GM18520 (cell line): ENCODE measurements at regions not wholly inside any gene's neighbourhood (a gene's known extent, or its start where the extent isn't known, plus 50 kb on each side); places are given as distances from the start of the nearest gene placed in this dataset.

Source experiments
- ATAC-seq: cut with Tn5 transposase; IDR thresholded peaks from one replicate; pipeline ENCODE4 v1.9.1; 2021; ENCODE audit not compliant: unreplicated experiment

DNA sequence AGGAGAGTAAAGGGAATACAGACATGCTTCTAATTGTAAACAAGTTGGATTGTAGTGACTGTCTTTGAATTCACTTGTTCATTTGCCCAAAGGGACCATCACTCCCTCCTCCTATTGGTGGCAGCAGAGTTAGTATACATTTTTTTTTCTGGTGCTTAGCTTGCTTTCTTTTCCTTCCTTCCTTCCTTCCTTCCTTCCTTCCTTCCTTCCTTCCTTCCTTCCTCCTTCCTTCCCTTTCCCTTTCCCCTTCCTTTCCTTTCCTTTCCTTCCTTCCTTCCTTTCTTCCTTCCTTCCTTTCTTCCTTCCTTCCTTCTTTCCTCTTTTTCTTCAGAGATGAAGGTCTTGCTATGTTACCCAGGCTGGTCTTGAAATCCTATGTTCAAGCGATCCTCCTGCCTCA is 94.8 kb upstream of the ATP6AP2 start:
- no peak for ATAC-seq

DNA sequence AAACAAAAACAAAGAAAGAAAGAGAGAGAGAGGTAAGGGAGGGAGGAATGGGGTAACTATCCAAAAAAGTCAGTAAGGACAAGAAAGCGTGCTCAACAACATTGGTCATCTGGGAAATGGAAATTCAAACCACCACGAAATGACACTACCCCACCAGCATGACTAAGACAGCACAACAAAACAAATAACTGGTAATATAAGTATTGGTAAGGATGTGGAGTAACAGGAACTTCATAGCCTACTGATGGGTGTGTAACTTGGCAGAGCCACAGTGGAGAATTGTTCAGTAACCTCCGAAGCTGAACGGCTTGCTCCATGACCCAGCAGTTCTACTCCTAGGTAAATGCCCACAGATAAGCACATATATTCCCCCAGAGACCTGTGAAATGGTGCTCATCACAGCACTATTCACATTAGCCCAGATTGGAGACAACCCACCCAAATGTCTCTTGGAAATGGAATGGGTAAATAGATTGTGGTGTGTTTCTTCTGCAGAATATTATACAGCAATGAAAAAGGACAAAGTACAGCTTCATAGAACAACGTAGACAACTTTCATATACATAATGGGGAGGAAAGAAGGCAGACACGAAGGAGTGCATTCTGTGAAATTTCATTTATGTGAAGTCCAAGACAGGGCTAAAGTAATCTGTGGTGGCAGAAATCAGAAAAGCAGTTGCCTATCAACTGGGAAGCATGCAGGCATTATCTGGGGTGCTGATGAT is 95.5 kb upstream of the ATP6AP2 start:
- ATAC-seq, result no peak

DNA sequence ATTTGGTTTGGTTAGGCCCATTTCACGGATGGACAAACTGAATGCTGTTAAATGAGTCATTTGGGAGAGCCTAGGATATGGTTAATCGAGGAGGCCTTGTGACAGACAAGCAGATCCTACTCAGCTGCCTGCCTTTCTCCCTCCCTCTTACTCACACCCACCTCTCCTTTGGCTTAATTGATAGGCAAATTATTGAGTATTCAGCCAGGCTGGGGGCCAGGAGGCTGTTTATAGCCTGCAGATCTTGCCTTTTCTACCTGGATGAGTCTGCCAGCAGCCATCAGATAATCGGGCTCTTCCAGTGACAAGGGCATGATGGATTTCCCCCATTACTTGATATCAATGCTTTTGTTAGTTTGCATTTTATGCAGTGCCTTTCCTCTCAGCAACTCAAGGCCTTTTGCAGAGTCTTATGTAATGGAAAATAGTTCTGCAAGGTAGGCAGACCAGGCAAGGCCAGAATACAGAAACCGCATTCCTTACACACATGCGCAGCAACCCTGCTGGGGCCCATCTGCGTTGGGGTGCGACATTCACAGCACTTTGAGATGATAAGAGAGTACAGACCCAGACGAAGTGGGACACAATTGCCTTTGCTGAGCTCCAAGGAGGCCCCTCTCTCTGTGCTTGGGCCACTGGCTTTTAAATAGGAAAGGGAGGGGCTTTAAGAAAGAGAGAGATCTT is 96.2 kb upstream of the ATP6AP2 start:
- ATAC-seq, result no peak

DNA sequence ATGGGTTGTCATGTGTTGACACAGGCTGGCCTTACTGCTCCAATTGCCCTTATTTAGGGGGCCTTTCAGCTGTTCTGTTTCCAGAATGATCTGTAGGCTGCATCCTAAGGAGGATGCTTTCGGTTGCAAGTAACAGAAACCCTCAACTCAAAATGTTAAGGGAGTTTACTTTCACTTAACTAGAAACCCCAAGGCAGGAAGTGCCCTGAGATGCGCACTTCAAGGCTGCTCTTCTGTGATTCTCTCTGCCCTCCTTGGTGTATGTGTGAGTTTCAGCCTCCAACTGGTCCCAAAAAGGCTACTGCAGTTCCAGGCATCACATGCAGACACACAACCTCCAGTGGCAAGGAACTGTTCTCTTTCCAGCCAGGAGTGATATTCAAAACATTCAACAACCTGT is 97.3 kb upstream of the ATP6AP2 start:
- no peak for ATAC-seq

DNA sequence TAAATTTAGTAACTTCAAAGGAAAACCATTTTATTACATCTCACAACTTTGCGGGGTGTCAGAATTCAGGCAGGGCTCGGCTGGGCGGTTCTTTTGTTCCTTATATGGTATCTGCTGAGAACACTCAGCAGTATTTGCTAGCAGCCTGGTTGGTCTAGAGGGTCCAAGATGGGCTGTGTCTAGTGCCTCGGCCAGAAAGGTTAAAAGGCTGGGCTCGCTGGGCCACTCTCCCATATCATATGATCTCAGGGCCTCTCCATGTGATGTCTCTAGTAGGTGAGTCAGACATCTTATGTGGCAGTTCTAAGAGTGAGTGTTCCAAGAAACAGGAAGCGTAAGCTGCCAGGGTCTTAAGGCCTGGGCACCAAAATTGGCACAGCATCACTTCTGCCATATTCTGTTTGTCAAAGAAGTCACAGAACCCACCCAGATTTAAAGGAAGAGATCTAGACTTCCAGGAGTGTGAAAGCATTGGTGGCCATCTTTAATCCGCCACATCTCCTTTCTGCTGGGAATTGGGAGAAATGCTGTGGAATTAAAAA is 100.9 kb upstream of the ATP6AP2 start:
- no peak for ATAC-seq

DNA sequence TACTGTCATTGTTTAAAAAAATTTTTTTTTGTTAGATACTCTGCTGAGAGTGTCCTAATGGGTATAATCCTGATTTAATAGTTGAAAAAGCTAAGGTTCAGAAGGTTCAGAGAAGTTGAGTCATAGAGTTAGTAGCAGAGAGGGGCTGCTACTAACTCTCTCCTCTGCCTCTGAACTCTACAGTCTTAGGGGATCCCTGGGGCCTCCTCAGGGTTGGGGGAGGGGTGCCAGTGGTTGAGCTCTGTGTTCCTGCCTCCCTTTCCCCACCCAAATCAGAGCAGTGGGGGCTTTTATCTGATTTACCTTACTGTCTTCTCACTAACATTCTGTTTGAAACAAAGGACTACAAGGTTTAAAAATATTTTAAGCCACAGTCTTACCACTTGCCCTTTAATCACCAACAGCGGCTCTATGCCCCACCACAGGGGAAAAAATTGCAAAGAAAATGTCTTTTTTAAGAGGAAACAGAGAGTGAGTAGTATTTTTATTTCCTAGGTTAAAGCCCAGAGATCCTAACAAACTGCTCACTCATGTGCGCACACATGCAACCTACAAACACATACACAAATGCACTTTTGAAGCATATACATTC is 102.2 kb upstream of the ATP6AP2 start:
- no peak for ATAC-seq

DNA sequence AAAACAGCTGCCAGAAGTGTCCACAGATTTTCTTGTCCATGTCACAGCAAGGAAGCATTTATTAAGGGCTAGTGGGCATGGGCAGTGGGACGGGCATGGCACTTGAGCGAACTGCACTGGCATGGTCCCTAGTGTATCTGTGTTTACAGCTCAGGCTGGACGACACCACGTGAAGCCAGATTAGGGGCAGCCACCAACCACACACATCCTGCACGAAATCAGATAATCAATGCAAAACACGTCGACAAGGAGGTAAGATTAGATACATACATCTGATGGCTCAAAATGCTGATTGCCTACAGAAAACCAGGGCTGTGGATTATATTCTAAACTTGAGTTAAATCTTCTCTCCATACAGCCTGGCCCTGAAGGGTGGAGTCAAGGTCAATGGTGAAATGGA is 103.8 kb upstream of the ATP6AP2 start:
- no peak for ATAC-seq

DNA sequence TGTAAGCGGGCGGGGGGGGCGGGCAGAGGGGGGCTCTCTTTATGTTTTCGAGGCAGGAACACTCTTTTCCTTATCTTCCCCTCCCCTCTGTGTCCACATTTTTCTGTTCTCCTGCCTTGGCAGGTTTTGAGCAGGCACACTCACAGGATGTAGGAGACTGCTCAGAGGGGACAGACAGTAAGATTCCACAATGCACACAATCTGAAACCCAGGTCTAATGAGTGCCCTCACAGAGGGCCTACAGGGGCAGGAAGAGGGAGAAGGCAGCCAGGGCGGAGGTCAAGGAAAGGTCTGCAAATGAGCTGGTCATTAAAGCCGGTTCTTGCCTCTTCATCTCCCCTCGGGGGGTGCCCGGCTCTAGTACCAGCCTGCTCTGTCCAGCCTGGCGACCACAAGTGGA is 106.1 kb upstream of the ATP6AP2 start:
- ATAC-seq, result no peak

DNA sequence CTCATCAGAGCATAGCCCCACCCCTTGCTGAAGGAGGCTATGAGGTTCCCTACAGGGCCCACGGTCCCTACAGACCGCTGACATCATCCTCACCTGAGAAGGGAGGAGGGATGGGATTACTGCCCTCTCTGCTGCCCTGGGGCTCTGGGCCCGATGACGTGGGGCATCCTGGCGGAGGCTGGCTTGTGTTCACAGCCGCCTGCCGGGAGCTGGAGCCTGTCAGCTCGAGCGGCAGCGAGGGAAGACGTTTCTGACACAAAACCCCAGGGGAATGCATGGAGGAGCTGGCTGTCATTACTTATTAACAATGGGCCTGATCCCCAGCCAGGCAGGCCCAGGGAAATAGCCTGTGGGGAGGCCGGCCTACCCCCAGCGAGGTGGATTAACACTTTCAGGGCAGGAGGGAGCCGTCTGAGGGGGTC is 106.6 kb upstream of the ATP6AP2 start:
- no peak for ATAC-seq

DNA sequence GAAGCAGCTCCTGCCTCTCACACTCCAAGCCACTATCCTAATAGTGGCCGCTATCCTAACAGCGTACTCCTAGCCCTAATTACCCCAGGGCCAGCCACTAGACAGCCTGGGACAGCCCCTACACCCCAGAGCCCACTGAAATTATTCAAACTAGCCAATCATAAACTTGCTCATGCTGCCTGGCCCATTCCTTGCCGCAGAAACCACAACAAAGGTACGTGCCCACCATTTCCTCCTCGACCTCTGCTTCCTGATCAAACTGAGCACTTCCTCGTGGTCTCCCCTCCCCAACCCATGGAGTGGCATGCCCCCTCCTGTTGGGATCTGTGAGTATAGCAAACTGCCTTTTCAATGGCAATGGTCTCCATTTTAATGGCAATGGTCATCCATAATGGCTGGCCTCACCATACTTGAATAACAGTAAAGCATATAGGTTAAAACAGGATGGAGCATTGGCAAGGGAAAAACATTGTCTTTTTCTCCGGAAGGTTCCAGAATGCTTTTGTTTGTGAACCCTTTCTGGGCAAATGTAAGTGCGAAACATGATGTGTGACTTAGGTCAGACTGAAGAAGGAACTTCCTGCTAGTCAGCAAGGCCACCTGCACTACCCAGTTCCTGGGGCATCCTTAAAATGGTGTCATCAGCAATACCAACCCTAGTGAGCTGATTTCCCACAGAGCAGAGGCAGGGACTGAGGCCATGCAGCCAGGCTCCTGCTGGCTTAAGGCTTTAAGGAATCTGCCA is 107.1 kb upstream of the ATP6AP2 start:
- ATAC-seq, result no peak

DNA sequence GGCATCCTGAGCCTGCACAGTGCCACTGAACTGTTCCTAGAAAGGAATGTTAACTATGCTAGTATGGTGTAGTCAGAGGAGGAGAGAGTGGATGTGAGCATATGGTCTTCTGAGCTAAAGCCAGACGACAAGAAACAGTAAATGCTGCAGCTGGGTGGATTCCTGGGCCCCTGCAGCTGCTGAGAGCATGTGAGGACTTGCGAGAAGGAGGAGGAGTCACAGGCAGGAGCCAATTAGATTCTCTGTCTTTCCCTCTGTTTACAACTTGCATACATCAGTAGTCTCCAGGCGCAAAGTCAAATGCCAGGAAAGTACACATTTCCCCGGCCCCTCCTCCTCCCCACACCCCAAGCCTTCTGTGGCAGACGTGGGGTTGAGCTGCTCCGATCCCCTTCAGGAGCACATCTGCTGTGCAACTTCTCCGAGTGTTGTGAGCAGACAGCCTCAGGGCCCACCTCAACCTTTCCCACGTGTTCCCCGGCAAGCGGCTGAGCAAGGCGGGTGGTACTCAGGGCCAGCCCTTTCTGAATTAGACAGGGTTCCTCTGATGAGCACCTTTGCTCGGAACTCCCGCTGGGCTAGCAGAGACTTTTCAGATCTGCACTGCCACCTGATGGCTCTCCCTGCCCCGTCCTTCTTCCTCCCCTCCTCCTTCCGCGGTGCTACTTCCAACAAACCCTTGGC is 108.7 kb upstream of the ATP6AP2 start:
- ATAC-seq, result no peak

DNA sequence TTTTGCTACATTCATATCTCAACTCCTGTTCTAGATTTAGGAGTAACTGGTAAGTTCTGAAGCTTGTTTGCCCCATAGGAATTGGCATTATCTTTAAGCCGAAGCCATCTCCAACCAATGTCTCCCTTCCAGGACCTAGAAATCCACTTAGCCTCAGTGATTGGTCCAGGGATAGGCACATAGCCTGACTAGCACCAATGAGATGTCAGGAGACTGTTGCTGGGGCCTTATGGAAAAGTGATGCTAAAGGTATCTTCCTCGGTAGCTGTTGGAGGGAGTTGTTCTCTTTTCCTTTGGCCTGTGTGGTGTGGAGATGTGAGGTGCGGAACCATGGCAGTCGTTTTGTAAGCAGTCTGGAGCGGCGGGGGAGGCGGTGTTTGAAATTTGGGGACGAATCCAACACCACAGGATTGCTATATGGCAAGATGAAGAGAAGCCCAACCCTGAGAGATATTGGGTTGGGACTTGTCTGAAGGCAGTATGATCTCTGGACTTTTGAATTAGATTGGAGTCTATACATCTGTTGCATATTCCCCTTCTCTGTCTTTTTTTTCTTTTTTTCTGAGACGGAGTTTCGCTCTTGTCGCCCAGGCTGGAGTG is 109.8 kb upstream of the ATP6AP2 start:
- ATAC-seq, result no peak

DNA sequence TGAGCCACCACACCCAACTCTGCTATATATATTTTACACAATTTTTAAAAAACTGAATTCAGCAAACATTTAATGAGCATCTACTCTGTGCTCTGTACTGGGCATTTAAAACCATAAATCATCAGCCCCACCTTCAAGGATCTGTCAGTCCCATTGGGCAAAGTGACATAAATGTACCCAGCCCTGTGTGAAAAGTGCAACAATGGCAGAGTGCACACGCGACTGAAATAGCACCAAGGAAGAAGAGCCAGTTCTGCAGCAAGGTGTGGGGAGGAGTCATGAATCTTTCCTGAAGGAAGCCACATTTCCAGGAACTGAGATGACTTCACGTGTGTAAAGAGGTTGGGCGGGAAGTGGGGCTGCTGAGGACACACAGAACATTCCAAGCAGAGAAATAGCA is 111.5 kb upstream of the ATP6AP2 start:
- ATAC-seq, result no peak

DNA sequence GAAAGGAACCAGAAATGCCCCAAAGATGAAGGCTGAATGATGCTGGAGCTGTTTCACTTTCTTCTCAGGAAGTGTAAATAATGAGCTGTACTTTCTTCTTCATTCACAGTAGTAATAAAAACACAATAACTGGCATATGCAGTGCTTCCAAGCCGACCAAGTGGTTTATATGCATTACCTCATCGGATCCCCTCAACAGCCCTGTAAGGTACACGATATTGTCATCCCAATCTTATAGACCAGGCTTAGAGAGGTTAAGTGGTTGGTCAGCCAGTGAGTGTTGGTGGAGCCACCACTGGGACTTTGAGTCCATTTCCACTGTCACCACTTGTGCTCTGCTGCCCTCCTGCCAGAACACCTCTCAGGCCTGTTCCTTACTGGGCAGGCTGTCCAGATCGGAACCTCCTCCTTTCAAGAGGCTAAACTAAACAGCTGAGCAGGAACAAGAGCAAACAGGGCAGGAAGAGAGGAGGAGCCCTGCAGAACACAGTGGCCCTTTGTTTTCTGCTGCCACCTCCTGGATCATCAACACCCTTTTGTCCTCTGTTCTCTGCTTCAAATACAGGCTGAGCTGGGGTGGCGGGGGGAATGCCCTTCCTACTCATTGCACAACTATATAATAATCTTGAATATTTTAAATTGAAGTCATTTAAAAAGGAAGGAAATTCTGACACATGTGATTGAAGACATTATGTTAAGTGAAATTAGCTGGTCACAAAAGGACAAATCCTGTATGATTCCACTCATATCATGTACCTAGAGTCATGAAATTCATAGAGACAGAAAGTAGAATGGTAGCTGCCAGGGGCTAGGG is 112.5 kb upstream of the ATP6AP2 start:
- ATAC-seq, result peak; percentile 60

DNA sequence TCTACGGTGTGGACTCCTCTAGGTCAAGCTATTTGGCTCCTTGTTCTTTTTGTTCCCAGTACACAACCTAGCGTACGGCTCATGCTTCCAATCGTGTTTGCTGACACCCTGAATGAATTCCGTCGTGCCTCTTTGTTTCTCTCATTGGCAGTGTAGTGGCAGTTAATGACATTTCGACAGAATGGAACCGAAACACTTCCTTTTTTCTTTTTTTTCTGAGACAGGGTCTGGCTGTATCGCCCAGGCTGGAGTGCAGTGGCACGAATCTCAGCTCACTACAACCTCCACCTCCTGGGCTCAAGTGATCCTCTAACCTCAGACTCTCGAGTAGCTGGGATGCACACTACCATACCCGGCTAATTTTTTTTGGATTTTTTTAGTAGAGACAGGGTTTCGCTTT is 113.3 kb upstream of the ATP6AP2 start:
- ATAC-seq, result no peak

DNA sequence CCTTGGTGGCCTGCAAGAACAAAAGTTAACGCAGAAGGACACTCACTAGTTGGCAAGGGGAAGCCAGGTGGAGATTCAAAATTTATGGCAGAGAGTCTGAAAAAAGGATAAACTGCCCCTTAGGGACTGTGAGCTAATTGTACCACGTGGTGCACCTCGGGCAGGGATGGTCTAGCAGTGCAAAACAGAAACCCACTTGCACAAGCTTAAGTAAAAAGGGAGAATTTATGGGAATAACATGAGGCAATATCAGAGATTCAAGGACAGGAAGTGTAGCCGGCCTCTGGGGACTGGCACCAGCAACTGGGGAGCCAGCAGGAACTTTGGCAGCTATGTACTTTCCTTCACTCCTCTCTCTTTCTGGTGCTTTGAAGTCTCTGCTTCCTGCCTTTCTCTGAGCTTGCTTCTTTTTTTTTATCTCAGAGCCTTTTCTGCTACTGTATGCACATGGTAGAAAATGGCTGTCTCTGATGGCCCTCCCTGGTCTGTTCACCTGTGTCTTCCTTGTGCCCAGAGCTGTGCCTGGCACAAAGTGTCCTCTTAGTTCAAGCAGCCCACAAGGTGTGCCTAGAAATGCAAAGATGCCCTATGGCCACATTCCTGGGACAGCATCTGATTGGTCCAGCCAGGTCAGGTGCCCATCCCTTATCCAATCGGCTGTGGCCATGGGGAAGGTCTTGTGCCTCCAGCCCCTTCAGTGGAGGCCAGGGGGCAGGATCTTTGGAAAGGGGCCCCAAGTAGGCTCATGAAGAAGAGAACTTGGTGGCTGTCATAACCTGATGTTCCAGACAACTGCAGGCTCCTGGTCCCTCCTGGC is 114.8 kb upstream of the ATP6AP2 start:
- ATAC-seq, result no peak

DNA sequence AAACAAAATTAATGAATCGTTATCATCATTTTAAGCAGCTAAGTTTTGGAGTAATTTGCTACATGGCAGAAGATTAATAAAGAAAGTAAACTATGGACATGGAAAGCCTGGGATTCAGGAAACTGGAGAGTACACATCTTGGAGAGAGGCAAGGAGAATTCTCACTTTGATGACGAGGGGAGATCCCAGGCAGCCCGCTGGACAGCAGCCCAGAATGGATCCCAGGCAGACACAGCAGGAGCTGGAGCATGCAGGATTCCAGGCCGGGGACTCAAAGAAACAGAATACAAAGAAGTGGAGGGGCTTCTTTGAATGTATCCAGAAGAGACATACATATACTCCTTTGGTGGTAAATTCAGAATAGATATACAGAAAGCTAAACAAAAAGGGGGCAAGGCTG is 118.0 kb upstream of the ATP6AP2 start:
- ATAC-seq, result no peak

DNA sequence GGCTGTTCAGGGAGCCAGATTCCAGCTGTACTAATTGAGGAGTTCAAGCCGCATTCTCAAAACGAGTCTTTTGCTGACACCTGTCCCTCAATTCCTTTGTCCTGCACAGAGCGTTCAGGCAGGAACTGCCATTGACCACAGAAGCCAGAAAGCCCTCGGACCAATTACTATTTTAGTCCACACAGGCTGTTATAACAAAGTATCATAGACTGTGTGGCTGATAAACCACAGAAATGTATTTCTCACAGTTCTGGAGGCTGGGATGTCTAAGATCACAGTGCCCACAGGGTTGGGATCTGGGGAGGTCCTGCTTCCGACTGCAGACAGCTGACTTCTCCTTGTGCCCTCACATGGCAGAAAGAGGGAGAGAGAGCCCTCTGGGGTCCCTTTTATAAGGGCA is 119.8 kb upstream of the ATP6AP2 start:
- no peak for ATAC-seq
